Transverse colon (tissue), 4 donors: ENCODE measurements at regions not wholly inside any gene's neighbourhood (a gene's known extent, or its start where the extent isn't known, plus 50 kb on each side); places are given as distances from the start of the nearest gene placed in this dataset.

Experiments
- EP300 ChIP-seq: sonication (generic); formaldehyde crosslinking; IDR thresholded peaks from one replicate; pipeline ENCODE4 v1.6.1; 2017; ENCODE audit warnings: antibody characterized with exemption, low read depth
- POLR2A ChIP-seq: fragments of 450-650 bp; IDR thresholded peaks from one replicate; pipeline ENCODE4 v1.6.1; 2016; ENCODE audit warnings: antibody characterized with exemption, mild to moderate bottlenecking, moderate library complexity
- POLR2AphosphoS5 ChIP-seq, 3 donors: sonication (generic); formaldehyde crosslinking; IDR thresholded peaks; one replicate each; pipeline ENCODE4 v1.6.1; 2016; ENCODE audit warnings: antibody characterized with exemption in 3 of 3
- TF ChIP-seq, protein P1 (sequence below), 5 experiments: fragments of 200-600 bp in 3 of 5; fragments of 450-650 bp in 2 of 5; sonication (generic) in 3 of 5; IDR thresholded peaks; 1 replicate in 2 of 5; 2 replicates in 3 of 5; pipeline ENCODE4 v1.5.1; 2016 to 2017; ENCODE audit warnings: antibody characterized with exemption in 5 of 5, inconsistent platforms in 3 of 5, mild to moderate bottlenecking in 2 of 5, moderate library complexity in 1 of 5

DNA sequence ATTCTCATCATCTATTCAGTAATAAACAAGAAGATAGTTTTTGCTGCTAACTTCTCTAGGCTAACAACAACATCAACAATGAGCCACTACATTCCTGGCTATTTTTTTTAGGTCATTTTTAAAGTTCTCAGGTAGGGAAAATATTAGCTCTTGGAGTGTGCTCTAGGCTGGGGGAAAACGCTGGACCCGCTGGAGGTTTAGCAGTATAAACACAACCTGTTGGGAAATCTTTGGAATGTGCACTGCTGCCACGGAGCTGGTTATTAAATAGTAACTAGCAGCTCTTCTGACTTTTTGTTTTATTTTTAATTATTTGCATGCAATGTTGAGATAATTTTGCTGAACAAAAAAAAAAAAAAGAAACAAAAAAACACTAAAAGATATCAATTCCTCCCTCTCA lies 892.1 kb upstream of the ACVR2A start:
- TF ChIP-seq POLR2AphosphoS5 (IDR thresholded peaks at IDR 0.05), result no peak
- TF ChIP-seq, protein P1, sequence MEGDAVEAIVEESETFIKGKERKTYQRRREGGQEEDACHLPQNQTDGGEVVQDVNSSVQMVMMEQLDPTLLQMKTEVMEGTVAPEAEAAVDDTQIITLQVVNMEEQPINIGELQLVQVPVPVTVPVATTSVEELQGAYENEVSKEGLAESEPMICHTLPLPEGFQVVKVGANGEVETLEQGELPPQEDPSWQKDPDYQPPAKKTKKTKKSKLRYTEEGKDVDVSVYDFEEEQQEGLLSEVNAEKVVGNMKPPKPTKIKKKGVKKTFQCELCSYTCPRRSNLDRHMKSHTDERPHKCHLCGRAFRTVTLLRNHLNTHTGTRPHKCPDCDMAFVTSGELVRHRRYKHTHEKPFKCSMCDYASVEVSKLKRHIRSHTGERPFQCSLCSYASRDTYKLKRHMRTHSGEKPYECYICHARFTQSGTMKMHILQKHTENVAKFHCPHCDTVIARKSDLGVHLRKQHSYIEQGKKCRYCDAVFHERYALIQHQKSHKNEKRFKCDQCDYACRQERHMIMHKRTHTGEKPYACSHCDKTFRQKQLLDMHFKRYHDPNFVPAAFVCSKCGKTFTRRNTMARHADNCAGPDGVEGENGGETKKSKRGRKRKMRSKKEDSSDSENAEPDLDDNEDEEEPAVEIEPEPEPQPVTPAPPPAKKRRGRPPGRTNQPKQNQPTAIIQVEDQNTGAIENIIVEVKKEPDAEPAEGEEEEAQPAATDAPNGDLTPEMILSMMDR (IDR thresholded peaks at IDR 0.05), result no peak
- no peak for TF ChIP-seq POLR2A
- no peak for TF ChIP-seq EP300
